Activated T-helper 1 cell treated with anti-CD3 and anti-CD28 coated beads, Interleukin-2, amount 50 U/mL, for 16 hours (primary cell): ENCODE measurements at regions not wholly inside any gene's neighbourhood (a gene's known extent, or its start where the extent isn't known, plus 50 kb on each side); places are given as distances from the start of the nearest gene placed in this dataset.
"Not testable (repeated sequence)": the region's sequence is repeated elsewhere in the genome, so short reads cannot be mapped to it uniquely, and the experiment has no call there.

Source experiments
- DNase-seq, 2 donors: peaks; one replicate each; pipeline ENCODE4 v3.0.0-alpha.2; 2020; ENCODE audit warnings: low read depth in 1 of 2, low spot score in 1 of 2

- DNase-seq = no peak
Observed at GRCh38 chr11:70587075-70587389, 188.7 kb downstream of the CTTN start.

- DNase-seq = no peak
Observed at GRCh38 chr11:70590356-70590991, 192.1 kb downstream of the CTTN start.

GRCh38 chr11:70592641-70593165 is 194.4 kb downstream of the CTTN start:
- DNase-seq = no peak

- DNase-seq = no peak
Observed at GRCh38 chr11:70593446-70593983, 195.2 kb downstream of the CTTN start.

- no peak for DNase-seq
Observed at GRCh38 chr11:70594031-70594430, 195.7 kb downstream of the CTTN start.

- DNase-seq = no peak
Observed at GRCh38 chr11:70594606-70595005, 196.3 kb downstream of the CTTN start.

- DNase-seq = no peak
Observed at GRCh38 chr11:70595016-70595415, 196.7 kb downstream of the CTTN start.

GRCh38 chr11:70595452-70595851 is 197.1 kb downstream of the CTTN start:
- DNase-seq = no peak

- no peak for DNase-seq
Observed at GRCh38 chr11:70596091-70596490, 197.8 kb downstream of the CTTN start.

GRCh38 chr11:70597006-70597555 is 198.8 kb downstream of the CTTN start:
- no peak for DNase-seq

GRCh38 chr11:70597751-70598625 is 199.7 kb downstream of the CTTN start:
- DNase-seq = no peak

- DNase-seq = not testable (repeated sequence)
Observed at GRCh38 chr11:70600911-70601415, 202.6 kb downstream of the CTTN start.

- DNase-seq = no peak
Observed at GRCh38 chr11:70601861-70602538, 203.7 kb downstream of the CTTN start.

- DNase-seq = no peak
Observed at GRCh38 chr11:70603114-70603755, 204.9 kb downstream of the CTTN start.

GRCh38 chr11:70603756-70604211 is 205.5 kb downstream of the CTTN start:
- DNase-seq = no peak

- DNase-seq = no peak
Observed at GRCh38 chr11:70604221-70604620, 205.9 kb downstream of the CTTN start.

- DNase-seq = no peak
Observed at GRCh38 chr11:70604630-70605467, 206.5 kb downstream of the CTTN start.

- DNase-seq = no peak
Observed at GRCh38 chr11:70605468-70605815, 207.1 kb downstream of the CTTN start.

GRCh38 chr11:70605846-70606245 is 207.5 kb downstream of the CTTN start:
- no peak for DNase-seq
